BLaER1 treated with 17β-estradiol and CSF1 and Interleukin-3, amounts not matched to agents 10 nM and 100 nM (cell line): ENCODE measurements at regions not wholly inside any gene's neighbourhood (a gene's known extent, or its start where the extent isn't known, plus 50 kb on each side); places are given as distances from the start of the nearest gene placed in this dataset.

Experiments used
- H3K27ac ChIP-seq, 11 experiments: shearing (Covaris generic); formaldehyde crosslinking; 2 replicates each; pipeline ENCODE4 v1.8.1; 2022
- H3K27me3 ChIP-seq, 11 experiments: shearing (Covaris generic); formaldehyde crosslinking; 2 replicates each; pipeline ENCODE4 v1.8.1; 2022
- H3K36me3 ChIP-seq, 11 experiments: shearing (Covaris generic); formaldehyde crosslinking; 2 replicates each; pipeline ENCODE4 v1.8.1; 2022
- H3K4me1 ChIP-seq, 10 experiments: shearing (Covaris generic); formaldehyde crosslinking; 2 replicates each; pipeline ENCODE4 v1.8.1; 2022
- H3K4me2 ChIP-seq, 11 experiments: shearing (Covaris generic); formaldehyde crosslinking; 2 replicates each; pipeline ENCODE4 v1.8.1; 2022
- H3K4me3 ChIP-seq, 10 experiments: shearing (Covaris generic); formaldehyde crosslinking; 2 replicates each; pipeline ENCODE4 v1.8.1; 2022
- H3K9ac ChIP-seq, 11 experiments: shearing (Covaris generic); formaldehyde crosslinking; 2 replicates each; pipeline ENCODE4 v1.8.1; 2022
- H3K9me3 ChIP-seq, 11 experiments: shearing (Covaris generic); formaldehyde crosslinking; replicated peaks in 1 of 11; 2 replicates each; pipeline ENCODE4 v1.8.1; 2022
- H4K20me1 ChIP-seq, 11 experiments: shearing (Covaris generic); formaldehyde crosslinking; 2 replicates each; pipeline ENCODE4 v1.8.1; 2022
- Cebpa-rat ChIP-seq, 11 experiments: shearing (Covaris generic); IDR thresholded peaks; 2 replicates each; pipeline ENCODE4 v1.8.1; 2022

DNA sequence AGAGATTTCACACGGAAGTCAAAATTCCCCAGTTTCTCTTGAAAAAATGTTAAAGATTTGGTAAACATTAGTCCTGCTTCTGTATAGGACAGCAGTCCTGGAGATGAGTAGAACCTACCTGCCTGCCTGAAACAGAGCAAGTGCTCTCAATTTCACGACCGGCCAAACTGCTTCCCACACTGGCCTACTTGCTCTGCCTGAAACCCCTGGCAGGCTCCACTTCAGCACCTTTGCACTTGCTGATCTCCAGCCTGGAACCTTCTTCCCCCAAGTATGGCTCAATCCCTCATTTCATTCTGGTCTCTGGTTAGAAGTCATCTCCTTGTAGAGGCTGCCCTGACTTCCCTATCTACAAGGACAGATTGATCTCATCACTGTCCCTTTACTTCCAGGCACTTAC lies 271.4 kb downstream of the DLEU7 start:
- Histone ChIP-seq H3K27me3 (no peaks in the 10 kb centered on the region; a peak in 1 of 22 replicates), H3K27ac (no peak overlapping the region), H3K4me3 (no peak overlapping the region), H3K4me2 (no peak overlapping the region), H3K36me3 (no peaks in the 10 kb centered on the region), H4K20me1 (no peaks in the 10 kb centered on the region), H3K4me1 (peaks cover 0 to 28% (median 12%) of the 10 kb centered on the region in 10 experiments; a peak in 16 of 20 replicates), H3K9me3 (peaks cover 3 to 18% (median 10%) of the 10 kb centered on the region in 11 experiments; a peak in 16 of 22 replicates), H3K9ac (no peak overlapping the region)
- no peak for TF ChIP-seq Cebpa-rat (IDR thresholded peaks at IDR 0.05)

DNA sequence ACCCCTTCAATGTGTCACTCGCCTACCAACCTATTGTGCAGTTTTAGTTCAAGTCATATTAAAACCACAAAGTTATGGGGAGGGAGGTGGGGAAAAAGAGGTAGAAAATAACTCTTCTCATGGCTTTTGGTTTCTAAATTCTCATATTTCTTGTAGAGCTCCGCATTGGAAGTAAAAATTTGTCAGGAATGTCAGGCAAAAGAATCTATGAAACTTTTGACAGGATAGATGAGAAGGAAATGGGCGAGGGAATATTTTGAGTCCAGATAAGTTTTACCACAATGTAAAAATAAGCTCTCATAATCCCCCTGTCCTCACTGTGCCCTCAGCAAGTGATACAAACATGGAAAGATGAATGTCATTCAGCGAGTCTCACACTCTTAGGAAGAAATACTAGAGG lies 270.4 kb downstream of the DLEU7 start:
- Histone ChIP-seq H4K20me1 (no peaks in the 10 kb centered on the region), H3K36me3 (no peaks in the 10 kb centered on the region), H3K9ac (no peak overlapping the region), H3K4me1 (peaks cover 0 to 28% (median 12%) of the 10 kb centered on the region in 10 experiments; a peak in 16 of 20 replicates), H3K27me3 (no peaks in the 10 kb centered on the region; a peak in 1 of 22 replicates), H3K4me3 (no peak overlapping the region), H3K4me2 (peak overlapping the region in 1 of 11 experiments; percentile 6; a peak in 1 of 22 replicates), H3K27ac (no peak overlapping the region), H3K9me3 (peaks cover 0 to 13% (median 6%) of the 10 kb centered on the region in 11 experiments; a peak in 10 of 22 replicates)
- no peak for TF ChIP-seq Cebpa-rat (IDR thresholded peaks at IDR 0.05)

DNA sequence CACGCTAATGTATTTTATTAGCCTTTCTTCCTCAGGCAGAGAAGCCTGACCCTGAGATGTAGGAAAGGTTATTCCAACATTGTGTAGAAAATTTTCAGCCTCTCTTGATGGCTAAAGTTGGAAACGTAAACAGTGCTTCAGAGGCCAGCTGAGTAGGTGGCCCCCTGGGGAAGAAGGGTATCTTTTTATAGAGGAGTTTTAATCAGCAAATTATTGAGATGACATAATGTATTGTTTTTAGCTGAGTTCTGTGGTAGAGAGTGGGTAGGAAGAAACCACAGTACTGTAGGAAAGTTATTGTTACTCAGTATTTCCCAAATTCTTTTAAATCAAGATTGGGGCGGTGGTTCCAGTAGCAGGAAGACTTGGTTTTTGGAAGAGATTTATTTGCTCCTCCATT lies 268.8 kb downstream of the DLEU7 start:
- Histone ChIP-seq H3K36me3 (no peaks in the 10 kb centered on the region), H3K27me3 (no peaks in the 10 kb centered on the region; a peak in 1 of 22 replicates), H3K9ac (no peak overlapping the region), H4K20me1 (no peaks in the 10 kb centered on the region), H3K27ac (no peak overlapping the region), H3K4me1 (peaks cover 0 to 28% (median 12%) of the 10 kb centered on the region in 10 experiments; a peak in 16 of 20 replicates), H3K4me2 (peak overlapping the region in 10 of 11 experiments; percentile 11 to 68 (median 38); a peak in 15 of 22 replicates), H3K4me3 (no peak overlapping the region), H3K9me3 (peaks cover 0 to 17% (median 6%) of the 10 kb centered on the region in 11 experiments; a peak in 10 of 22 replicates)
- no peak for TF ChIP-seq Cebpa-rat (IDR thresholded peaks at IDR 0.05)

DNA sequence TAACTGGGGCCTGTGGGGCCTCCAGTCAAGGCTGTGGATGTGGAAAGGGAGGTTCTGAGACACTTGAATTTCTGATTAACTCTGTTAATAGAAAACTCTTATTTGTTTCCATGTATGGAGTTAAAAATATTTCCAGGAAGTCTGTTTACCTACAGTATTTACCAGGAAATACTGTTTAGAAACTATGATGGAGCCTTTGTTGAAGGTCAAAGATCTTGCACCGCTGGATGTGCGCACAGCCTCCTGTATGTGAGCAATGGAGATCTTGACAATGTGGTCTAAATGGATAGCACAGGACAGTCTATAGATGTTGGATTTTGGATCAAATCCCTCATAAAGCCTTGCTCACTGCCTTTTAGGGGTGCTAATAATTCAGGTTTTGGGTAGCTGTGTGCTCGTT lies 268.4 kb downstream of the DLEU7 start:
- Histone ChIP-seq H3K9ac (no peak overlapping the region), H3K4me2 (peak overlapping the region in 10 of 11 experiments; percentile 11 to 68 (median 38); a peak in 15 of 22 replicates), H3K27me3 (no peaks in the 10 kb centered on the region; a peak in 1 of 22 replicates), H3K9me3 (peaks cover 0 to 17% (median 6%) of the 10 kb centered on the region in 11 experiments; a peak in 10 of 22 replicates), H3K27ac (no peak overlapping the region), H3K4me1 (peaks cover 0 to 28% (median 12%) of the 10 kb centered on the region in 10 experiments; a peak in 16 of 20 replicates), H4K20me1 (no peaks in the 10 kb centered on the region), H3K36me3 (no peaks in the 10 kb centered on the region), H3K4me3 (no peak overlapping the region)
- TF ChIP-seq Cebpa-rat (IDR thresholded peaks at IDR 0.05): no peak

GRCh38 chr13:50576156-50576555 lies 267.3 kb downstream of the DLEU7 start:
- no peak for TF ChIP-seq Cebpa-rat (IDR thresholded peaks at IDR 0.05)

GRCh38 chr13:50577806-50578205 lies 265.7 kb downstream of the DLEU7 start:
- Histone ChIP-seq H3K36me3 (no peaks in the 10 kb centered on the region), H3K27ac (no peak overlapping the region), H3K9me3 (peaks cover 0 to 11% (median 4%) of the 10 kb centered on the region in 11 experiments; a peak in 6 of 22 replicates), H4K20me1 (no peaks in the 10 kb centered on the region), H3K27me3 (no peaks in the 10 kb centered on the region; a peak in 1 of 22 replicates), H3K4me1 (peaks cover 0 to 41% (median 12%) of the 10 kb centered on the region in 10 experiments; a peak in 16 of 20 replicates), H3K9ac (no peak overlapping the region), H3K4me2 (no peak overlapping the region), H3K4me3 (no peak overlapping the region)
- TF ChIP-seq Cebpa-rat (IDR thresholded peaks at IDR 0.05): no peak

More at GRCh38 chr13:50576156-50576555, 267.3 kb downstream of the DLEU7 start:
- Histone ChIP-seq H4K20me1 (no peaks in the 10 kb centered on the region), H3K27ac (no peak overlapping the region), H3K36me3 (no peaks in the 10 kb centered on the region), H3K9ac (no peak overlapping the region), H3K27me3 (no peaks in the 10 kb centered on the region; a peak in 1 of 22 replicates), H3K9me3 (peaks cover 0 to 15% (median 5%) of the 10 kb centered on the region in 11 experiments; a peak in 9 of 22 replicates), H3K4me1 (peaks cover 0 to 33% (median 12%) of the 10 kb centered on the region in 10 experiments; a peak in 16 of 20 replicates), H3K4me2 (no peak overlapping the region), H3K4me3 (no peak overlapping the region)

- H3K4me1 ChIP-seq: peaks cover 9 to 28% (median 14%) of the 10 kb centered on the region in 10 experiments
- H3K27me3 ChIP-seq: no peaks in the 10 kb centered on the region; a peak in 1 of 22 replicates
- H3K27ac ChIP-seq: no peak overlapping the region
- H3K4me2 ChIP-seq: peak overlapping the region in 3 of 11 experiments; percentile 1 to 25 (median 3); a peak in 4 of 22 replicates
- H3K36me3 ChIP-seq: no peaks in the 10 kb centered on the region
- peaks cover 0 to 11% (median 4%) of the 10 kb centered on the region in 11 experiments; a peak in 5 of 22 replicates for H3K9me3 ChIP-seq
- H3K9ac ChIP-seq: no peak overlapping the region
- H4K20me1 ChIP-seq: no peaks in the 10 kb centered on the region
- no peak overlapping the region for H3K4me3 ChIP-seq
- no peak for TF ChIP-seq Cebpa-rat (IDR thresholded peaks at IDR 0.05)
These were observed 262.7 kb downstream of the DLEU7 start for GRCh38 chr13:50580684-50581305.

- Histone ChIP-seq H3K9ac (no peak overlapping the region), H3K9me3 (peaks cover 0 to 11% (median 4%) of the 10 kb centered on the region in 11 experiments; a peak in 4 of 22 replicates), H3K36me3 (no peaks in the 10 kb centered on the region), H3K27ac (no peak overlapping the region), H3K4me2 (peak overlapping the region in 5 of 11 experiments; percentile 1 to 31 (median 15); a peak in 5 of 22 replicates), H3K4me1 (peaks cover 11 to 36% (median 23%) of the 10 kb centered on the region in 10 experiments), H3K4me3 (no peak overlapping the region), H3K27me3 (no peaks in the 10 kb centered on the region), H4K20me1 (no peaks in the 10 kb centered on the region)
- no peak for TF ChIP-seq Cebpa-rat (IDR thresholded peaks at IDR 0.05)
These were observed 261.8 kb downstream of the DLEU7 start for GRCh38 chr13:50581586-50582196.
